GM04504 (cell line): ENCODE measurements at regions not wholly inside any gene's neighbourhood (a gene's known extent, or its start where the extent isn't known, plus 50 kb on each side); places are given as distances from the start of the nearest gene placed in this dataset.
"Not testable (repeated sequence)": the region's sequence is repeated elsewhere in the genome, so short reads cannot be mapped to it uniquely, and the experiment has no call there.

Experiments
- DNase-seq: peaks from one replicate; pipeline ENCODE4 v3.0.0-alpha.2; 2012; ENCODE audit warnings: low read depth

- no peak for DNase-seq
These were observed 242.8 kb upstream of the JADE1 start for GRCh38 chr4:128566693-128567092.

GRCh38 chr4:128565565-128566186 is 243.8 kb upstream of the JADE1 start:
- DNase-seq = no peak

GRCh38 chr4:128565054-128565453 is 244.4 kb upstream of the JADE1 start:
- DNase-seq = no peak

GRCh38 chr4:128564081-128564630 is 245.3 kb upstream of the JADE1 start:
- DNase-seq = no peak

GRCh38 chr4:128560754-128561495 is 248.6 kb upstream of the JADE1 start:
- DNase-seq = no peak

GRCh38 chr4:128558896-128559679 is 250.4 kb upstream of the JADE1 start:
- peak; percentile 60 for DNase-seq

GRCh38 chr4:128556756-128557155 is 252.7 kb upstream of the JADE1 start:
- no peak for DNase-seq

- DNase-seq = no peak
These were observed 255.6 kb upstream of the JADE1 start for GRCh38 chr4:128553686-128554515.

GRCh38 chr4:128552586-128552907 is 257.0 kb upstream of the JADE1 start:
- DNase-seq = no peak

GRCh38 chr4:128551280-128551679 is 258.2 kb upstream of the JADE1 start:
- no peak for DNase-seq

GRCh38 chr4:128550060-128550459 is 259.4 kb upstream of the JADE1 start:
- DNase-seq = no peak

- no peak for DNase-seq
These were observed 259.9 kb upstream of the JADE1 start for GRCh38 chr4:128549636-128550035.

- DNase-seq = no peak
These were observed 260.8 kb upstream of the PGRMC2 start for GRCh38 chr4:128548381-128548780.

- no peak for DNase-seq
These were observed 256.7 kb upstream of the PGRMC2 start for GRCh38 chr4:128544272-128544671.

- no peak for DNase-seq
These were observed 256.1 kb upstream of the PGRMC2 start for GRCh38 chr4:128543696-128544095.

- DNase-seq = no peak
These were observed 254.4 kb upstream of the PGRMC2 start for GRCh38 chr4:128542047-128542446.

GRCh38 chr4:128540122-128540521 is 252.5 kb upstream of the PGRMC2 start:
- no peak for DNase-seq

GRCh38 chr4:128538111-128538882 is 250.7 kb upstream of the PGRMC2 start:
- no peak for DNase-seq

- no peak for DNase-seq
These were observed 249.1 kb upstream of the PGRMC2 start for GRCh38 chr4:128536746-128537145.

GRCh38 chr4:128535510-128535909 is 247.9 kb upstream of the PGRMC2 start:
- DNase-seq = not testable (repeated sequence)
